SK-N-DZ (cell line): ENCODE measurements at regions not wholly inside any gene's neighbourhood (a gene's known extent, or its start where the extent isn't known, plus 50 kb on each side); places are given as distances from the start of the nearest gene placed in this dataset.
"Not testable (repeated sequence)": the region's sequence is repeated elsewhere in the genome, so short reads cannot be mapped to it uniquely, and the experiment has no call there.

Source experiments
- DNase-seq: peaks from one replicate; pipeline ENCODE4 v3.0.0-alpha.2; 2015; ENCODE audit warnings: low spot score

DNA sequence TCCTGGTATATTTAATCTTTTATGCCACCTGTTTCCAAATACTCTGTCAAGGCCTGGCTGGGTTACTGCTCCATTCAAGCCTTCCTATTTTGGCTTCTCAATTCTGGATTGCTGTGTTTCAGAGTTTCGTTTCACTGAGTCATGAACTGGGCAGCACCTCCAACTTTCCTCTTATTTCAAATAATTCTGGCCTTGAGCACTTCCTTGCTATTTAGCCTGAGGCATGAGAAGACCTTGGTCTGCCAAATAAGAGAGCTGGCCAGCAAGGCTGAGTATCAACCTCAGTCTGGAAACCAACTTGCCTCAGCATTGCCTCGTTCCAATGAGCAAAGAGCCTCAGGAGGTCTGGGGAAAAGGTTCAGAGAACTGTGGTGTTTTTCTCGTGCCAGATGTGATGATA, 66.6 kb downstream of the TNFAIP3 start:
- no peak for DNase-seq

DNA sequence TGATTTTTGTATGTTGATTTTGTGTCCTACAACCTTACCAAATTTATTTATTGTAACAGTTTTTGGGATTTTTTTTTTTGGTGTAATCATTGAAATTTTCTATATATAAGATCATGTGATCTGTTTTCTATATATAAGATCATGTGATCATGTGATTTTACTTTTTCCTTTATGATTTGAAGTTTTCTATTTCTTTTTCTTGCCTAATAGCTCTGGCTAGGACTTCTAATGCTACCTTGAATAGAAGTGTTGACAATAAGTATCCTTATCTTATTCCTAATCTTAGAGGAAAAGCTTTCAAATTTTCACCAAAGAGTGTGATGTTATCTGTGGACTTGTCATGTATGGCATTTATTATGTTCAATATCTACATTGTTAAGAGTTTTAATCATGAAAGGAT, 69.7 kb downstream of the TNFAIP3 start:
- no peak for DNase-seq

DNA sequence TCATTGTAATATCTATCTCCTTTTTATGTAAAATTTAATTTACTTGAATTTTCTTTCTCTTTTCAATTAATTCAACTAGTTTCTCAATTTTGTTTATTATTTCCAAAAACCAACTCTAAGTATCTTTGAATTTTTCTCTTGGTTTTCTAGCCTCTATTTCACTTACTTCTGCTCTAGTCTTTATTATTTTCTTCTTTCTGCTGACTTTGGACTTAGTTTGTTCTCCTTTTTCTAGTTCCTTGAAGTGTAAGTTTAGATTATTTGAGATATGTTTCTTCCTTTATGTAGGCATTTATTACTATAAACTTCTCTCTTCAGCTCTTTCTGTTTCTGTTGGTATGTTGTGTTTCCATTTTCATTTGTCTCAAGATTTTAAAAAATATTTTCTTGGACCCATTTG, 70.8 kb downstream of the TNFAIP3 start:
- no peak for DNase-seq

- DNase-seq, result no peak
These were observed 71.8 kb downstream of the TNFAIP3 start for GRCh38 chr6:137938770-137939379.

DNA sequence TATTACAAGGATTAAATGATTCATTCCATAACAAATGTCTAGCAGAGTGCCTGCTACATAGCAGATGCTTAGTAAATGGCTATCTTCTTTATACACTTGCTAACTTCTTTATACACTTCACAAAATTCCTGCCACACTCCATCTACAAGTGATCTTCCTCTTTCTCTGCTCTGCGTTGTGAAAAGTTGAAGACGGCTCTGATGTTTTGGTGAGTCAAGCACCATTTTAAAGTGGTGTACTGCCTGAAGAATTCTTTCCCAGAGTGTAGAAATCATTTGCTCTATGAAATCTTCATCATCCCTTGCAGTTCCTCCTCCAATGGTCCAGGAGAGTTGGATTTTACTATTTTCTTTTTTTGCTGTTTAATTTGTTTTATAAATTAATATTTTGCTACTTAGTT, 74.9 kb downstream of the TNFAIP3 start:
- DNase-seq, result no peak

GRCh38 chr6:137942736-137943135, 75.7 kb downstream of the TNFAIP3 start:
- no peak for DNase-seq

GRCh38 chr6:137944381-137944780, 77.3 kb downstream of the TNFAIP3 start:
- DNase-seq, result not testable (repeated sequence)

DNA sequence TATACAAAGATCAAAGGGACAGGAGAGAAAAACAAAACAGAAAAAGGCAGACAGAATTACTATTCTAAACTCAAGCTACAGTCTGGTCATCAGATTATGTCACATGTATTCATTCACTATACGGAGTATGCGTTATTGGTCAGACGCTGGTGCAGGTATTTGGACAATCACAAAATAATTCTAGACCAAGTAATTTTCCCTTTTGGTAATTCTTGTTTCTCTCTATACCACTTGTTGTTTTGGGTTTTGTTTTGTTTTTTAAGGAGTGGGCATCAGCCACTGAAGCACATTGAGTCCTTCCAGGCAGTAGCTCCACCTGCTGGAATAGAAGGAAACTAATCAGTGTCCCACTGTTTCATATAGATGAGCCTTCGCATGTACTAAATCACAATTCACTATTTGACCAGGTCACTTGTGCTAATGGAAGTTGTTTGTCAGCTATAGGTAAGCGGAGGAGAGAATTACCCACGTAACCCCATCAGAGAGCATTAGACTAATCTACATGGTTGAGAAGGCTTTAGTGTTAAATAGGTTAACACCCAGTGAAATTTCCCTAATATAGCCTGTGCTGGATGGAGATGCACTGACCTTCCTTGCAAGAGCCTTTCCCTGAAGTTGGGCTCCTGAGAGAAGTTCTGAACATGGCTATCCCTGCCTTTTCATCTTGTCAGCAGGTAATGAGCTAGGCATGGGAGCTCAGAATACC, 77.9 kb downstream of the TNFAIP3 start:
- no peak for DNase-seq

DNA sequence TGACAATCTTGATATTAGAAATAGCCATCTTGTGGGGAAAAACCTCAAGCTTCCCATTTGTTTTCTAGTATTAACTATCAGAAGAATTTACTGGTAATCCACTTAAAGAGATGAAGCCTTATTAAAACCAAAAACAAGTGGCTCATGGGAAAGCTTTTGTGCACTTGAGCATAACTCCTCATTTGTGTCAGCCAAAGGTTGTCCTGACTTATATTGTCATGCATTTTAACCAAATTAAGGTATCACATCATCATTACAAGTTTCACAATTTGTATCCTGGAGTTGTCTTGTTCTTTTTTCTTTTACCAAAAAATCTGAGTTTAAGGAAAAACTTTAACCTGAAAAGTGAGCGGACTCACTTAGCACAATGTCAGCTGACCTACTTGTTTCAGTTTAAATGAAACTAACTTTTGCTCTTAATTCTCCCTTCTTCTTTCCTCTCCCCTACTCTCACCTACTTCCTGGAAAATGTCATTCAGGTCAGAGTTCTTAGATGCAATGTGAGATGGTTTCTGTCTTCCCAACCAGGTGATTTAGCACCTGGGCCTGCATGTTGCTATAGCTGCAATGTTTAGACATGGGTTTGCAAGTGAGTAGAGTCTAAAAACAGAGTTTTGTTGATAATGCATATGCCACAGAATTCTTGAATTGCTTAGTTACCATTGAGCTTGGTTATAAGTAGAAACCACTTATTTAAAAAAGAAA, 82.8 kb downstream of the TNFAIP3 start:
- no peak for DNase-seq

DNA sequence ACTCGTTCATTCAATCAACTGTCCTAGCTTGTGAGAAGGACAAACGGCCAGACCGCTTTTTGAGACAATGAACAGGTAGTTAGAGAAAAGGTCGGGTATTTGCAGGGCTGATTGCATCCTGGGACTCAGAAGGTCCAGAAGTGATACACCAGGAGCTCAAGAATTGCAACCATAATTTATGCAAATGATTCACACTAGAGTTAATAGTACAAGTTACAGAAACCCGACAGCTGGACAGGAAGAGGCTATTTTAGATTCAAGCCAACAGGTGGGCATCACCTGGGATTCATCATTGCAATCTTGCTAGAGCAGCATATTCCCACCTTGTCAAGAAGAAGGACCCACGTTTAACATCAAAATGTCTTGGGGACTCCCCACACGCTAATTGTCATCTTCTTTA, 83.5 kb downstream of the TNFAIP3 start:
- no peak for DNase-seq

DNA sequence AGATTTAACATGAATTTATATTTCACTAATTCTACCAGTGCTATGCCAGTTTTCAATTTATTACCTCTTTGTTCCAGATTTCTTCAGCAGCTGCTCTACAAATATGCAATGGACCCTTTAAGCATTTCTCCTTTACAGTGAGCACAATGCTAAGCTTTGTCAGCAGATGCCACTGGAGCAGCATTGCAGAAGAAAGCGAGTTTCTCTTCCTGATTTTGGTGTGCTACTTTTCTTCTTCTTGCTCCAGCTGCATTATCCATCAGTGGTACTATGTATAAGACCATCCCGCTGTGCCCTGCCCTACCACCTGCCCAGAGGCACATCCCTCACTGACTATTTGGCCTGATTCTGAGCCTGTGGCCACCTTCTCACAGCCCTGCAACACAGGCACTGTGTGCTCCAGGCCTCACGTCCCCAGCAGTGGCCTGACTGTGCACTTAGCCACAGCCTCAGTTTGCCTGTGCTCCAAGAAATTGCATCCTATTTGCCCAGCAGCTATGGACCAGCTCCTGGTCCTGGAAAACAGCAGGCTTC, 84.1 kb downstream of the TNFAIP3 start:
- no peak for DNase-seq

DNA sequence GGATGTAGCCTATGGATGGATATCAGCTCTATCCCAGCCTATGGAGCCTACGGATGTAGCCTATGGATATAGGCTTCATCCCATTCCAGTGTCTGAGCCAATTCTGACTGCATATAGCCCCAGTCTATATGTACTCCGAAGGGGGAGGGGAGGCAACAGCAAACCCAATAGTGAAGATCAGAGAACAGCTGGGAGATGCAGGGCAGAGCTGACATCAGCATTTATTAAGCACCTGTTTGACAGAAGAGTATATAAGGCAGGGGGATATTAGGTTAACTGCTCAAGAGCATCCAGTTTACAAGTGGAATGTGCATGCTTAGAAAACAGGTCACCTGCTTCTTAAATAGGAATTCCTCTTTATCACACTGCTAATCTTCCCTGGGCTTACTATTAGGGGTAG, 85.2 kb downstream of the TNFAIP3 start:
- DNase-seq, result no peak

DNA sequence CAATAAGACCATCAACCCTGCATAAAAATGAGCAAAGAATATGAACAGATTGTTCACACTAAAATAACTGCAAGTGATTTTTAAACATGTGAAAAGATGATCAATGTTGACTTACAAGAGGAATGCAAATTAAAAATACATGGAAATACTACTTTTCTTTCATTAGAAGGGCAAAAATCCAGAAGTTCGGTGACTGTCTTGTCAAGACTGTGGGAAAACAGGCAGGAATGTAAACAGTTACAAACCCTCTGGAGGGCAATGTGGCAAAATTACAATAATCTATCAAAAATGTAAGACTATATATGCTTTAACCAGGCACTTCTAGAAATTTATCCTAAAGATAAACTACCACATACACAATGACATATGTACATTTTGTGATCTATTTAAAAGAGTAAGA, 86.7 kb downstream of the TNFAIP3 start:
- DNase-seq, result no peak

GRCh38 chr6:137954253-137954652, 87.2 kb downstream of the TNFAIP3 start:
- no peak for DNase-seq

DNA sequence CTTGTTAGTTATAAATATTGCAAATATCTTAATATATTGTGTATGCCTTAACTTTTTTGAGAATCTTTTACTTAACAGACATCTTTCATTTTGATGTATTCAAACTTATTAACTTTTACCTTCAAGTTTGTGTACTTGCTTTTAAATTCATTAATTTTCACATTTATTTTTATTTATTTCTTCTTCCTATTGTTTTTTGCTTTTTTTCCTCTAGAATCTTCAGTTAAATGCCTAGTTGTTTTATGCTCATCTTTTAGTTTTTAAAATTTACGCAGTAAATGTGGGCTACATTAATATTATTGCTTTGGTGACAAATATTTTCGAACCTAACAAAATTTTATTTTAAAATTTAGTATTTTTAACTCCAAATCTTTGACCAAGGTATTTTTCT, 89.0 kb downstream of the TNFAIP3 start:
- DNase-seq, result no peak

DNA sequence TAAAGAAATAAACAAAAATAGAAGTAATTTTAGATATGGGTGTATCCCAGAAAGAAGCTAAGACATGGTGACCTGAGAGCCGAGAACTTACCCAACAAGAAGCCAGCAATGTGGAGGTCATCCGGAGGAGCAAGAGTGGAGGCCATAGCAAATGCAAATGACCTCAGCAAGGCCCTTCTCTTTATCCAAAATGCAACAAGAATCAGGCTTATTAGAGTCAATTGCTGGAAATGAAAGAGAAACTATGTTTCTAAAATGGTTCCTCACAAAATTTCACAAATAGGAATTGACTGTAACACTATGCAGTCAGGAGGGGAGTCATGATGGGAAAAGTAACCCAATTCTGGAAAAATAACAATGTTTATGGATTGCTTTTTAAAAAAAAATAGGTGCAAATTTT, 90.4 kb downstream of the TNFAIP3 start:
- no peak for DNase-seq

DNA sequence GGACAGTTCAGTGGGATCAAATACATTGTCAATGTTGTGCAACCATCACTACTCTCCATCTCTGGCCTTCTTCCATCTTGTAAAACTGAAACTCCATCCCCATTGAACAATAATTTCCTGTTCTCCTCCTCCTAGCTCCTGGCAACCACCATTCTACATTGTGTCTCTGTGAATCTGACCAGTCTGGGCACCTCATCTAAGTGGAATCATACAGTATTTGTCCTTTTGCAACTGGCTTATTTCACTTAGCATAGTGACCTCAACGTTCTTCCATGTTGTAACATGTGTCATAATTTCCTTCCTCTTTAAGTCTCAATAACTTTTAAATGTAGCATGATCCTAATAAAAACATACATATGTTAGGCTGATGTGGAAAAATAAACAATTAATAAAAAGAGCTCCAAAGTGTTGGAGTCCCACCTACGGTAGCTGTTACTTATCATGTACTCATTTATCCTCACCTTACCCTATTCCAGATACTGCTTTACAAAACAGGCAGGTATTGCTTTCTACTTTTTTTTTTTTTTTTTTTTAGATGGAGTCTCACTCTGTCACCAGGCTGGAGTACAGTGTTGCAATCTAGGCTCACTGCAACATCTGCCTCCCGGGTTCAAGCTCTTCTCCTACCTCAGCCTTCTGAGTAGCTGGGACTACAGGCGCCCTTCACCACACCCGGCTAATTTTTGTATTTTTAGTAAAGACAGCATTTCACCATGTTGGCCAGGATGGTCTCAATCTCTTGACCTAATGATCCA, 91.9 kb downstream of the TNFAIP3 start:
- DNase-seq, result no peak

DNA sequence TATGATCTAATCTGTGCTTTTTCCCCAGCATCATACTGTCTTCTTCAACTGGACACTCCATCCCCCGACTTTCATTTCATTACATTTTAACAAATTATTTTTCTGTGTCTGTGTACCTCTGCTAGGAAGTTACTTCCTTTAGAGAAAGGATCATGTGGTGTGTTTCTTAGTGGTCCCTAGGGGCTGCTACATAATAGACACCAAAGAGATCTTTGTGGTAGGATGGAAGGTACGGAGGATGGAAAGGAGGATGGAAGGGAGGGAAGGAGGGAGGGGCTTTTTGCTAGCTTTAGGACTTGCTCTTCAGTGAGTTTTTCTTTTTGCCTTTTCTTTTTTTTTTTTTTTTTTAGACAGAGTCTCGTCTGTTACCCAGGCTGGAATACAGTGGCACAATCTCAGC, 95.7 kb downstream of the TNFAIP3 start:
- no peak for DNase-seq

DNA sequence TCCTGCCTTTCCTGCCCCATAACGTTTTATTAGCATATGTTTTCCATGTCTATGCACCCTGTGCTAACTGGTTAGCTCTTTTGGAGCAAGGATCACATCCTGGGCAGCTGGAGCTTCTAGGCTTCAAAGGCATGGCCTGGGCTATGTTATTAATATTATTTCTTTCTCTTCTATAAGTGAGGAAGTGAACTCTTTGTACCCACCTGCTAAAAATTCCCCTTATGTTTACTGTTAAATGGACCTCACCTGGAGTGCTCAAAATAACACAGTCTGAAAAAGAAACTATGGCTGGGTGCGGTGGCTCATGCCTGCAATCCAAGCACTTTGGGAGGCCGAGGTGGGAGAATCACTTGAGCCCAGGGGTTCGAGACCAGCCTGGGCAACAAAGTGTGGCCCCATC, 97.8 kb downstream of the TNFAIP3 start:
- no peak for DNase-seq

GRCh38 chr6:137967689-137968454, 100.8 kb downstream of the TNFAIP3 start:
- no peak for DNase-seq

- no peak for DNase-seq
These were observed 101.4 kb downstream of the TNFAIP3 start for GRCh38 chr6:137968455-137968804.
